ENCODE measurements at regions not wholly inside any gene's neighbourhood (a gene's known extent, or its start where the extent isn't known, plus 50 kb on each side); places are given as distances from the start of the nearest gene placed in this dataset.
A peak's percentile ranks its signal among the peaks of the same experiment; 100 is the strongest.
"Not testable (repeated sequence)": the region's sequence is repeated elsewhere in the genome, so short reads cannot be mapped to it uniquely, and the experiment has no call there.

GRCh38 chr10:94104316-94105000, 110.7 kb downstream of the PLCE1 start:
- peak in 1 of 2 donors; percentile 15 for ATAC-seq
- H3K4me1 ChIP-seq (ENCODE audit: control insufficient read depth, insufficient read depth, low read length), result peaks cover 6% of the 10 kb centered on the region
- no peak overlapping the region for H3K4me3 ChIP-seq (ENCODE audit: low read length)
- H3K9me3 ChIP-seq (ENCODE audit: control insufficient read depth, low read length), result no peaks in the 10 kb centered on the region
- no peak overlapping the region for H3K27ac ChIP-seq (ENCODE audit: low read length)
- WGBS, result 54% methylated on average over 7 of the region's 7 CpGs
- intact Hi-C loops (cut with DNase I), result no loop called here
- H3K27me3 ChIP-seq (ENCODE audit: control insufficient read depth, insufficient read depth), result no peaks in the 10 kb centered on the region
- no peak for DNase-seq

DNA sequence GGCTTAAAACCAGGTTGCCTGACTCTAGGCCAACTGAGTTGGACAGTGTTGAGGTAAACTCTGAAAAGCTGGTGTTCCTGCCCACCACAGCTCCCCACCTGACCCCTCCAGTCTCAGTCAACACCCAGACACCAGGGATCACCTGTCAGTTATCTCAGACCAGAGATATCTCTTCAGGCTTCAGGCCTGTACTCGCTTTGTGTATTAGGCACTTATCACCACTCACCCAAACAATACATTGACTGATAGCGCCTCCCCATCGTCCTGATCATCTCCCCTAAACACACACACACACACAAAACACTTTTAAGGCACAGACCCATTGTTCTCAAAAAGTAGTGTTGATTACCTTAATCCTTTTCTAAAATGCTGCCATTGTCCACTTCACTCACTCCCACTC, 111.5 kb downstream of the PLCE1 start:
- H3K27ac ChIP-seq (ENCODE audit: low read length), result no peak overlapping the region
- H3K27me3 ChIP-seq (ENCODE audit: control insufficient read depth, insufficient read depth), result no peaks in the 10 kb centered on the region
- H3K4me3 ChIP-seq (ENCODE audit: low read length), result no peak overlapping the region
- ATAC-seq (no peak), DNase-seq (no peak)
- peaks cover 6% of the 10 kb centered on the region for H3K4me1 ChIP-seq (ENCODE audit: control insufficient read depth, insufficient read depth, low read length)
- WGBS, result 70% methylated on average over 3 of the region's 3 CpGs
- H3K9me3 ChIP-seq (ENCODE audit: control insufficient read depth, low read length), result no peaks in the 10 kb centered on the region
- intact Hi-C loops (cut with DNase I), result no loop called here

GRCh38 chr10:94107191-94107590, 113.5 kb downstream of the PLCE1 start:
- 42% methylated on average over 2 of the region's 2 CpGs for WGBS
- peaks cover 14% of the 10 kb centered on the region for H3K4me1 ChIP-seq (ENCODE audit: control insufficient read depth, insufficient read depth, low read length)

DNA sequence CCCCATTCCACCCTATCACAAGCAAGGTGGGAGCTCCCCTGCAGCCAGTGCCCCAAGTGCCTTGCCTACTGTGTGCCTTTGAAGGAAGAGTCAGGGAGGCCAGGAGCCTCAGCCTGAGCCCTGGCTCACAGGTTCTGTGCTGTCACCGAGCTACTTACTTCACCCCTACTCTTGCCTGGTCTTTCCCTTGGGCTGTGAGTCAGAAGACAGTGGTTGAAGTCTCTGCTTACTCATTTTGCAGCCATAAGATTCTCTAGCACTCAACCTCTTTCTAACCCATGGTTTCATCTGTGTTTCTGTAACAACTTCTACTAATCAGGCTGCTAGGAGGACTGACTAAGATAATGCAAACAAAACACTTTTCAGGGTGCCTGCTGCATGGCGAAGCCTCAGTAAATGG, 114.5 kb downstream of the PLCE1 start:
- DNase-seq (no peak), ATAC-seq (no peak)
- Histone ChIP-seq H3K4me3 (ENCODE audit: low read length) (no peak overlapping the region), H3K4me1 (ENCODE audit: control insufficient read depth, insufficient read depth, low read length) (peaks cover 11% of the 10 kb centered on the region), H3K27ac (ENCODE audit: low read length) (no peak overlapping the region), H3K27me3 (ENCODE audit: control insufficient read depth, insufficient read depth) (no peaks in the 10 kb centered on the region), H3K9me3 (ENCODE audit: control insufficient read depth, low read length) (no peaks in the 10 kb centered on the region)
- 75% methylated on average over 2 of the region's 2 CpGs for WGBS
- intact Hi-C loops (cut with DNase I), result no loop called here

More at GRCh38 chr10:94107191-94107590, 113.5 kb downstream of the PLCE1 start:
- no peak for DNase-seq
- Histone ChIP-seq H3K4me3 (ENCODE audit: low read length) (no peak overlapping the region), H3K9me3 (ENCODE audit: control insufficient read depth, low read length) (no peaks in the 10 kb centered on the region), H3K27ac (ENCODE audit: low read length) (no peak overlapping the region), H3K27me3 (ENCODE audit: control insufficient read depth, insufficient read depth) (no peaks in the 10 kb centered on the region)
- ATAC-seq, result no peak
- intact Hi-C loops (cut with DNase I), result no loop called here

DNA sequence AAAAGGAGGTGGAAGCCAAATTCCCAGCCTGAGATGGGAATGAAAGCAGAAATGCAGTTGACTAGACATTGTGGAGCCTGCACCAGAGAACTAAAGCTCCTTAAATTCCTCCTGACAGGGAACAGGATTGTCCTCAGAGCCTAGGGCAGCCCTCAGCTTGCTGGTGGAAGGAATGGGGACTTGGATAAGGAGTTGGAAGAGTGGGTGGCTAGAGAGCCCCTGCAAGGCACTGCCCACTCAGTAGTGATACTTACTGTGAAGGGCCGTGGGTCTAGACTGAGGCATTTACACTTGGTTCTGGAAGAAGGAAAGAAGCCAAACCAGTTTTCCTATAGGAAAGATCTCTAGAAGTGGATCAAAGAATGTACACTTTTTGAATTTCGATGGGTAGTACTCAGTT, 117.6 kb downstream of the PLCE1 start:
- 77% methylated on average over 2 of the region's 2 CpGs for WGBS
- no peak overlapping the region for H3K4me3 ChIP-seq (ENCODE audit: low read length)
- no peaks in the 10 kb centered on the region for H3K9me3 ChIP-seq (ENCODE audit: control insufficient read depth, low read length)
- DNase-seq (no peak), ATAC-seq (peak in 1 of 2 donors; percentile 41)
- H3K27ac ChIP-seq (ENCODE audit: low read length), result no peak overlapping the region
- intact Hi-C loops (cut with DNase I), result no loop called here
- H3K27me3 ChIP-seq (ENCODE audit: control insufficient read depth, insufficient read depth), result no peaks in the 10 kb centered on the region
- H3K4me1 ChIP-seq (ENCODE audit: control insufficient read depth, insufficient read depth, low read length), result peaks cover 8% of the 10 kb centered on the region

DNA sequence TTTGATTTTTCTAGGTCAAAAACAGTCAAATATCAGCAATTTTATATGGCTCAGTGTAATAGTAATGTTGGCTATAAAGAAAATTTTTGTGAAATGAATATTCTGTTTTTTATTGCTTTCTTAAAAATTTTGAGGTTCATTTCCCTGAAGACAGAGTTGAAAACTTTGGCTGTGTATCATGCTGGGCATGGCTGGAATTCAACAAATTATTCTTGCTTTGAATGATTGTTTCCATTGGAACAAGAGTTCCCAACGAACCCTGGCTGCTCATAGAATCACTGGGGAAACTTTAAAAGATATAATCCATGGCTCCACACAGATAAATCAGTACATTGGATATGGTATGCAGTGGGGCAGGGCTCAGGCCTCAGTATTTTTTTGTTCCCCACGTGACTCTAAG, 118.6 kb downstream of the PLCE1 start:
- DNase-seq (no peak), ATAC-seq (no peak)
- Histone ChIP-seq H3K9me3 (ENCODE audit: control insufficient read depth, low read length) (no peaks in the 10 kb centered on the region), H3K27me3 (ENCODE audit: control insufficient read depth, insufficient read depth) (no peaks in the 10 kb centered on the region), H3K27ac (ENCODE audit: low read length) (no peak overlapping the region), H3K4me1 (ENCODE audit: control insufficient read depth, insufficient read depth, low read length) (peaks cover 8% of the 10 kb centered on the region), H3K4me3 (ENCODE audit: low read length) (no peak overlapping the region)
- intact Hi-C loops (cut with DNase I), result no loop called here
- WGBS, result 45% methylated on average over 2 of the region's 2 CpGs

- ATAC-seq (no peak), DNase-seq (no peak)
- intact Hi-C loops (cut with DNase I), result no loop called here
- Histone ChIP-seq H3K4me1 (ENCODE audit: control insufficient read depth, insufficient read depth, low read length) (peaks cover 7% of the 10 kb centered on the region), H3K4me3 (ENCODE audit: low read length) (no peak overlapping the region), H3K27me3 (ENCODE audit: control insufficient read depth, insufficient read depth) (no peaks in the 10 kb centered on the region), H3K9me3 (ENCODE audit: control insufficient read depth, low read length) (no peaks in the 10 kb centered on the region), H3K27ac (ENCODE audit: low read length) (no peak overlapping the region)
- WGBS, result 89% methylated on average over 4 of the region's 4 CpGs
Measured at GRCh38 chr10:94115725-94116124, 122.0 kb downstream of the PLCE1 start.

- no peaks in the 10 kb centered on the region for H3K9me3 ChIP-seq (ENCODE audit: control insufficient read depth, low read length)
- intact Hi-C loops (cut with DNase I), result no loop called here
- DNase-seq, result no peak
- H3K4me1 ChIP-seq (ENCODE audit: control insufficient read depth, insufficient read depth, low read length), result no peaks in the 10 kb centered on the region
- H3K27ac ChIP-seq (ENCODE audit: low read length), result no peak overlapping the region
- H3K27me3 ChIP-seq (ENCODE audit: control insufficient read depth, insufficient read depth), result no peaks in the 10 kb centered on the region
- 81% methylated on average over 1 of the region's 1 CpG for WGBS
- no peak for ATAC-seq
- H3K4me3 ChIP-seq (ENCODE audit: low read length), result no peak overlapping the region
Measured at GRCh38 chr10:94116848-94117247, 123.1 kb downstream of the PLCE1 start.

DNA sequence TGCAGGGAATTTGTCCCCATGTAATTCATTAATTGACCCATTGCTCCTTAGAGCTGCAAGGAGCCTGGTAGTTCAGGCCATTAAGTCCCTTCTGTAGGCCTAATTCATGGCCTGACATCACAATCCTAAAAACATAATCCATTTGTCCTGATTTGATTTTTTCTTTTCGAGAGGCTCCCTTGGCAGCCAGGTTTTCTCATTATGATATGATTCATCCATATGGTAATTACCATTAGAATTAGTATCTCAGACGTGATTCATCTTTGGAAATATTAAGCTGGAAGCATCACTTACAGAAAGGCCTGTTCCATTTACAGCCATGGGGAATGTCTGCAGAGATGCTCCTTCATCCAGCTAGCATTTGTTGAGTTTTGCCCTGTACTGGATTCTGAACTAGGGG, 128.5 kb downstream of the PLCE1 start:
- no peaks in the 10 kb centered on the region for H3K9me3 ChIP-seq (ENCODE audit: control insufficient read depth, low read length)
- no peak for DNase-seq
- no peak overlapping the region for H3K27ac ChIP-seq (ENCODE audit: low read length)
- intact Hi-C loops (cut with DNase I), result no loop called here
- H3K27me3 ChIP-seq (ENCODE audit: control insufficient read depth, insufficient read depth), result no peaks in the 10 kb centered on the region
- ATAC-seq, result no peak
- no peak overlapping the region for H3K4me3 ChIP-seq (ENCODE audit: low read length)
- H3K4me1 ChIP-seq (ENCODE audit: control insufficient read depth, insufficient read depth, low read length), result peaks cover 8% of the 10 kb centered on the region
- 79% methylated on average over 2 of the region's 2 CpGs for WGBS

GRCh38 chr10:94123258-94123995, 129.7 kb downstream of the PLCE1 start:
- Histone ChIP-seq H3K4me1 (ENCODE audit: control insufficient read depth, insufficient read depth, low read length) (peaks cover 8% of the 10 kb centered on the region), H3K27ac (ENCODE audit: low read length) (peak overlapping the region; percentile 38), H3K27me3 (ENCODE audit: control insufficient read depth, insufficient read depth) (no peaks in the 10 kb centered on the region), H3K9me3 (ENCODE audit: control insufficient read depth, low read length) (no peaks in the 10 kb centered on the region), H3K4me3 (ENCODE audit: low read length) (no peak overlapping the region)
- intact Hi-C loops (cut with DNase I), result no loop called here
- peak; percentile 64 to 68 for ATAC-seq
- 44% methylated on average over 9 of the region's 9 CpGs for WGBS
- DNase-seq, result no peak

DNA sequence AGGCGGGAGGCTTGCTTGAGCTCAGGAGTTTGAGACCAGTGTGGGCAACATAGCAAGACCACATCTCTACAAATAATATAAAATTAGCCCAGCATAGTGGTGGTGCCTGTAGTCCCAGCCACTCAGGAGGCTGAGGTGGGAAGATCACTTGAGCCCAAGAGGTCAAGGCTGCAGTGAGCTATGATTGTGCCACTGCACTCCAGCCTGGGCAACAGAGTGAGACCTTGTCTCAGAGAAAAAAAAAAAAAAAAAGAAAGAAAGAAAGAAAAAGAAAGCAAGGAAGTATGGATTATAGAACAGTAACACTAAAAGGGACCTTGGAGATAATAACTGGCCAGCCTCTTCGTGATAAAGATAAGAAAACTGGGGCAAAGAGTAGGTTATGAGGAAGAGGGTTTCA, 130.4 kb downstream of the PLCE1 start:
- DNase-seq; H3K4me3 ChIP-seq (ENCODE audit: low read length); H3K27ac ChIP-seq (ENCODE audit: low read length); H3K4me1 ChIP-seq (ENCODE audit: control insufficient read depth, insufficient read depth, low read length); H3K9me3 ChIP-seq (ENCODE audit: control insufficient read depth, low read length); H3K27me3 ChIP-seq (ENCODE audit: control insufficient read depth, insufficient read depth); intact Hi-C loops (cut with DNase I); ATAC-seq: not testable (repeated sequence)
- WGBS, result 55% methylated on average over 2 of the region's 2 CpGs

Data from right cardiac atrium (tissue), 5 donors.